ENCODE measurements at regions not wholly inside any gene's neighbourhood (a gene's known extent, or its start where the extent isn't known, plus 50 kb on each side); places are given as distances from the start of the nearest gene placed in this dataset.

DNA sequence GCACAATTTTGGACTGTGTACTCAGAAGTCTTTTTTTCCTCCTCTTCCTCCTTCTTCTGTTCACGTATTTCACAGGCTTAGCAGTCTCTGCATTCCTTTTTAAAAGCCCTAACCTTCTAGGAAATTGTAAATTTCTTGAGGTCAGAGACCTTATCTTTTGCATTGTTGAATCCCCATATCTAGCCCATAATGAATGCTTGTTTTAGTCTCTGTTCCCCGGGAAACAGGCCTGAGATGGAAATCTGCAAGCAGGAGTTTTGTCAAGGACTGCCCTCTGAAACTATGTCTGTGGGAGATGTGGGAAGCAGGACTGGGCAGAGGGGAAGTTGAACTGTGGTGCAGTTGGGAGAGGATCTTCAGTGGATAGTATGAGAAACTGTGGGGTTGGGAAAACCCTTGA is 272.2 kb upstream of the DAB1 start:
- DNase-seq = no peak

DNA sequence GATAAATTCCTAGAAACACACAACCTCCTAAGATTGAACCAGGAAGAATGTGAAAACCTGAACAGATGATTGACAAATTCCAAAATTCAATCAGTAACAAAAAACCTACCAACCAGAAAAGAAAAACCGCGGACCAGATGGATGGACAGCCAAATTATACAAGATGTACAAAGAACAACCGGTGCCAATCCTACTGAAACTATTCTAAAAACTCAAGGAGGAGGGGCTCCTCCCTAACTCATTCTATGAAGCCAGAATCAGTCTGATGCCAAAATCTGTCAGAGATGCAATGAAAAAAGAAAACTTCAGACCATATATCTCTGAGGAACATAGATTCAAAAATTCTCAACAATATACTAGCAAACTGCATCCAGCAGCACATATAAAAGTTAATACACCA is 262.4 kb upstream of the DAB1 start:
- no peak for DNase-seq

DNA sequence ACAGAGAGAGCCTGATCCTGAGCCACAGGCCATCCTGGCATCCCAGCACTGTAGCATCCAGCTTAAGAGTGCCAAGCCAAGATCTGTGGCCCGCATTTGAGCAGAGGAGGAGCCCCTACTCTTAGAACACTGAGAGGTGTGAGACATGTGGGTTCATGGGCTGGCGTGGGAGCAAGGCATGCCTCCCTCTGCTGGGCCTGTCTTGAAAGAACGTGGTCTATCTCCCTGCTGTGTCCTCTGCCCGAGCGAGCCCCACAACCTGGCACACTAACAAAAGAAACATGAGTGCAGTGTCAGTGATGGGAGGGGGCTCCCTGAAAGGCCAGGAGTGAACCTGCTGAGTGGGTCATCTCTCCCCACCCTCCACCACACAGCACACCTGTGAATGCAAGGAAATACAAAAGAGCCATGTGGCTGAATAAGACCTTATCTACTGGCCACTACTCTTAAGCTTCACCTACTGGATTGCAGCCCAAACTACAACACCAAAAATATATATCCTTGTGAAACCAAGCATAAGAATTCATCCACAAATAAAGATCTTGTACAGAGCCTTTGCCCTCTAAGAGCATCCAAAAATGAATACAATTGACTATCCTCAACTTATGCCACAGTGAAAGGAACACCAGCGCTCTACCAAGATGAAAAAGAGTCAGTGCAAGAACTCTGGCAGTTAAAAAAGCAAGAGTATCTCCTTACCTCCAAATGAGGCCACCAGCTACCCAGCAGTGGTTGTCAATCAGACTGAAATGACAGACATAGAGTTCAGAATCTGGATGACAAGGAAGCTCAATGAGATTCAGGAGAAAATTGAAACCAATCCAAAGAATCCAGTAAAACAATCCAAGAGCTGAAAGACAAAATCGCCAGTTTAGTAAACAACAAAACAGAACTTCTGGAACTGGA is 259.4 kb upstream of the DAB1 start:
- no peak for DNase-seq

DNA sequence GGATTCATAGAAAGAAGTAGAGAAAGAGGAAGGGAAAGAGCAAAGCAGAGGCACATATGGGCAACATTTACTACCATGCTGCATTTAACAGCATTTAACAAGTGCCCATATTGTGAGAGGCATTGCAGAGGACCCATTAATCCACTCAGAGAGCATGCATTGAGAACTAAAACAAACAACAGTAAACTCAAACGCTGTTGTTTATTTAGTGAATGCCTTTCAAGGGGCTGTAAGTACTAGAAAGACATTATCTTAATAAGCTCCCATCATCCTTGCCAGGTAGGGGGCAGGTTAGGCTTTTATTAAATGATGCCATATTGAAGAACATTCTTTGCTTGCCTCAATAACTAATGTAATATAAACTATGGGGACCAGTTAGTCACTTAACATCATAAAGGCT is 254.3 kb upstream of the DAB1 start:
- DNase-seq = no peak

DNA sequence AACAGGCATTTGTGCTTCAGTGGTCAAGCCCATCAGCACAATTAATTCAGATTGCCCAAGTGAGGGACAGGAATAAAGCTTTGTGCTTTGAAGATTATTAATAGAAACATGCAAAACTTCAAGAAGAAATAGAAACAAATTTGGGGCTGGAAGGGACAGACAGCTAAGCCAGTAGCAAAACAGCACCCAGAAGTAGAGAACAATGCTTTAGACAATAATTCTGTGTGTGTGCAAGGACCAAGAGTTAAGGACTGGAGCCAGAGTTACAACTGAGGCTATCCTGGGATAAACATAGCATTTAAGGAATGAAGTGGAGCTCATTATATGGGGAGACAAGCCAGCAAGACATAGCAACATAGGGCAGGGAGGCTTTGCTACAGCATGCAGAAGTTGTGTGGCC is 251.9 kb upstream of the DAB1 start:
- no peak for DNase-seq

DNA sequence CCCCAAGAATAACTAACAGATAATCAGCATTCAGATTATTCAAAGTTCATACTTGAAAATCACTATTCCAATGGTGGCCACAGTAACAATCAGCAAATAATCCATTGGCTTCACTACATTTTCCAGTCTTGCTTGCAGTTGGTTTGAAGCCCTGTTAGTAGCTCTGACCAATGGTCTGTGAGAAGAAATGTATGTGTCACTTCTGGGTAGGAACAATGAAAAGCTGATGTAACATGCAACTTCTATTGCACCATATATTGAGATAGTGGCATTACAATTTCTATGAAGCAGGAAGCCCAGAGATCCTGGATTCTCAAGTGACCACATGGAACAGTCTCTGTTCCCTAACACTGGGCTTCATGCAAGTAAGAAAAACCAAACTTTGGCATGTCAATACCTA is 250.9 kb upstream of the DAB1 start:
- no peak for DNase-seq

DNA sequence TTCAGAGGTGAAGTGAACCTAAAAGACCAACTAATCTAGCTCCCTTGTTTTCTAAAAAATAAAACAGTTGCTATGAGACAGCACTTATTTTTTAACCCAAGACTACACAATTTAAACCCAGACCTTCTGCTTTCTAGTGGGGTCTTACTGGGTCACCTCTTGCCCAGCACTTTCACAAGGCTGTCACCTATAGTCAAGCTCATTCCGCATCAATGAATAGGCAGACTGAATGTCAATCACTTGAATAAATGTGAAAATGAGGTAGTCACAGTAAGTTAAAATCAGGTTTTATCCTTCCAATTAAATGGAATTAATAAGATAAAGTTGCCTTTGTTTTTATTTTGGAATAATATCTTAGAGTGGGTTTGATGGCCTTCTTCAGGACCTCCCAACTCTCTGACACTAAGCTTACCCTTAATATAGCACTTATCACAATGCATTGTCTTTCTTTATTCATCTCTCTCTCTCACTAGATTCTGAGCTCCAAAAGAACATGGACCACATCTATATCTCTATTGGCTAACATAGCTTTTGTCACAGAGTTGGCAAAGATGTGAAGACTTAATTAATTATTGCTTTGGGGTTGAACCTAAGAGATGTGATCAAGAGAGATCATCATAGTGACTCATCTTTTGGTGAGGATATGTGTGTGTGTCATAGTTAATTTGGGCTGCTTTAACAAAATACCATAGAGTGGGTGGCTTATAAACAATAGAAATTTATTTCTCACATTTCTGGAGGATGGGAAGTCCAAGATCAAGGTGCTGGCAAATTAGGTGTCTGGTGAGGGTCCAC is 248.7 kb upstream of the DAB1 start:
- no peak for DNase-seq

DNA sequence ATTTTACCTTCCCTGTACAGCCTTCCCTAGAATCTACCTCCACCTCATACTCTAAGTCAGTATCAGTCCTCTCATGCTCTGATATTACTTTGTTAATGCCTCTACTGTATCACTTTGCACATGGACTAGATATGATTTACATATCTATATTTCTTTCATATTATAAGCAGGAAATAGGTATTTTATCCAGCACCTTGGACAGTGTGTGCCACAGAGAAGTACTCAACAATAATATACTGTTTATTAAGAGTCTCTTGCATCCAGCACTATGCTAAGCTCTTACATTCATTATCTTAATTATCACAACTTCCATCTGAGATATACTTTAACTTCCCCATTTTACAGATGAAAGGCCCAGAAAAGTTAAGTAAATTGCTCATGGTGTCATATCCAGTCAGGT is 247.9 kb upstream of the DAB1 start:
- DNase-seq = no peak

DNA sequence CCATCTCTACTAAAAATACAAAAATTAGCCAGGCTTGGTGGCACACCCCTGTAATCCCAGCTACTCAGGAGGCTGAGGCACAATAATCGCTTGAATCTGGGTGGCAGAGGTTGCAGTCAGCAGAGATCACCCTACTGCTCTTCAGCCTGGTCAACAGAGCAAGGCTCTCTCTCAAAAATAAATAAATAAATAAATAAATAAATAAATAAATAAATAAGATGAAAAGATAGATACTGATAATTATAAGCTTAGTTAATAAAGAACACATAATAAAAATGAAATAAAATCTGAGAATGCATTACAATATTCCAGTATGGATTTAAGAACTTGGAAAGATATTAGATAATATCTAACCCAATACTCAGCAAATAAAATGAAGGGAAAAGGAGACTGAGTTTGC is 235.9 kb upstream of the DAB1 start:
- no peak for DNase-seq

DNA sequence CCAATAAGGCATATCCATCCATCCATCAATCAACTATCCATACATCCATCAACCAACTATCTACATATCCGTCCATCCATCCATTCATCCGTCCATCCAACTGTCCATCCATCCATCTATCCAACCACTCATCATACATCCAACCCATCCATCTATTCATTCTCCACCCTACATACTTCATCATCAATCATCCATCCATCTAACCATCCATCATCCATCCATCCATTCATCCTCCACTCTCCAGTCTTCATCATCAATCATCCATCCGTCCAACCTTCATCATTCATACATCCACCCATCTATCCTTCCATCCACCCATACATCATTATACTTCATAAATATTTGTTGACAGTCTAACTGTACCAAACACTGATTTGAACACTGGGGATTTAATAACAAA is 231.3 kb upstream of the DAB1 start:
- no peak for DNase-seq

DNA sequence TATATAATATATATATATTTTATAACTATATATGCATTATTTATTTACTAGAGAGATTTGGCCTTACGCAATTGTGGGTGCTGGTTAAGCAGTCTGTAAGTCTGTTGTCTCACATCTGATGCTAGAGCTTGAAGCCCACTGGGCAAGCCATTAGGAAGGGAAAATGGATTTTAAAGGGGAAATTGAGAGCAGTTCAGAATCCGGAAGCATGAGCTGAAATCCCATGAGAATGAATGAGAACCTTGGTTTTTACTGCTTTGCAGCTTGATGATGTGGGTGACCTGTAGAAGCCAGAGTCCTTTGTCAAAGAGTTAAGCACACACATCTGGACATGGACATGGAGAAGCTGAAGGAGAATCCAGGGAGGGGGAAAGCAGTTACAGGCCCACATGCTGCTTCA is 220.8 kb upstream of the DAB1 start:
- DNase-seq = no peak

DNA sequence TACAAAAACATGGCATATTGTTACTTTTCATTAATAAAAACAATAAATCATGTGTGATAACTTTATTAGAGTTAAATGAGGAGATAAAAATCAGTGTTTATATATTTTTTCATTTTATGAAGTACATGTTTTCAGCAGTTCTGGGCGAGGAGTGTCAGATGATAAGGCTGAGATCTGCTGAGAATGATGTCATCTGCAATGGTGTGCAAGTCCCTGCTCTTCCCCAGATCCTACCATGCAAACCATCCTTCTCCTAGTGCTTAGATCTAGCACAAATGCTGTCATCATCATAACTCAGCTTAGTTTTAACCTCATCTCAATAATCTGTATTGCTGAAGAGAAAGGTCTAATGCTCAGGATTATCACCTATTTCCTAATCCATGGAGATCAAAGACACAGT is 214.4 kb upstream of the DAB1 start:
- DNase-seq = no peak

DNA sequence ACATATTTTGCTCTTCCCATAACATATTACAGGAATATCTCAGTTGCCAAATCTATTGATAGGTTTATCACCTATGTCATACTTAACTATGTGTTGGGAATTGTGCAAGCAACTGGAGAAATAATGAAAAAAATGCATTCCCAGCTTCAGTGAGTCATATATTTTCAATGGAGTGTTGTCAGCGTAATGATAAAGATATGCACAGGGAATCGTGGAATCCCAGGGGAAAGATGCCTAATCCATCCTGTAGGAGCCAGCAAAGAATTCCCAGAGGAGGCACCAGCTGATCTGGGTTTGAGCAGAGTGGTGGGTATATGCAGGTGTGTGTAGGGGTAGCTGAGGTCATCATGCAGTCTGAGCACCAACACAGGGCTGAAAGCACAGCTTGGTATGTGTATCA is 213.3 kb upstream of the DAB1 start:
- no peak for DNase-seq

DNA sequence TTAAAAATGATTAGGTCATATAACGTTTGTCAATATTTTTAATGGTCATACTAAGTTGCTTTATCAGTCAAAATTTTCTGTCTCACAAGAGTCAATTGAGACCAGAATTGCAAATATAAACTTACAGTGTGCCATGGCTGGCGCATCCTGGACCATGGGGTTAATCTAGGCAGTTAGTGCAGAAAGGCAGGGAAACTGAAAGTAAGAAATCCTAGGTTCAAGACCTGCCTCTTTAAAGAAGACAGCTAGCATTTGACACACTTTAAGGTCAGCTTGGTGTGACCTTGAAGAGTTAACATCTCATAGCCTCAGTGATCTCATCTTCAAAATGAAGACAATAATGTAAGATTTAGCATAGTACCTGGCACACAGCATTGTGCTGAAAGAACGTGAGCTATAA is 210.0 kb upstream of the DAB1 start:
- DNase-seq = no peak

DNA sequence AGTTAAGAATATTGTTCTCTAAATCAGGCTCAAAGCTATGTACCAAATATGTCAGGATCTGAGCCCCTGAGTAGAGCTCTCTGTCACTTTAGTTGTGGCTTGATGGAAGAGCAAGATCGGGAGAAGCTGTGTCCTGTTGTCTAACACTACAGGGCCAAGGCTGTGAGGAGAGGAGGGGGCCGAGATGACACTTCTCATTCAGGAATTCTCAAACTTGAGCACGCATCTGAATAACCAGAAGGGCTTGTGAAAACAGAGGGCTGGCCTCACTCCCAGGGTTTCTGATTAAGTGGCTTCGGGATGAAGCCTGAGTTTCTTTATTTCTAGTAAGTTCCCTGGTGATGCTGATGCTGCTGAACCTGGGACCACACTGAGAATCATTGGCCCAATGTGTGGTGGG is 209.2 kb upstream of the DAB1 start:
- DNase-seq = no peak

DNA sequence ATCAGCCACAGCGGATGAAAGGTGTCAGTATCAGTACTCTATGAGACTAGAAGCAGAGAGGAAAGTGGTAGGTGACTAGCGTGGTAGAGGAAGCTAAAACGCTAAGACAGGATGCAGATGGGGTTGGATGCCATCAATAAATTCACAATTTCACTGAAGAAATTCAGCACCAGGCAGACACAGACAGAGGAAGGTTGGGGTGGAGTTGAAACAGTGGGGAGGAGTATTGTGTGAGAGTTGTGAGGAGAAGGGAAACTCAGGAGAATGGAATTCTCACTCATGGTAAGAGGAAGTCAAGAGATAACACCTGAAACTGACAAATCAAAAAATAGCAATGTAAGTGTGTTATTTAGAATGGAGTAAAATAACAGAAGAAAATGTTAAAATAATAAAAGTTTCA is 208.5 kb upstream of the DAB1 start:
- DNase-seq = no peak

DNA sequence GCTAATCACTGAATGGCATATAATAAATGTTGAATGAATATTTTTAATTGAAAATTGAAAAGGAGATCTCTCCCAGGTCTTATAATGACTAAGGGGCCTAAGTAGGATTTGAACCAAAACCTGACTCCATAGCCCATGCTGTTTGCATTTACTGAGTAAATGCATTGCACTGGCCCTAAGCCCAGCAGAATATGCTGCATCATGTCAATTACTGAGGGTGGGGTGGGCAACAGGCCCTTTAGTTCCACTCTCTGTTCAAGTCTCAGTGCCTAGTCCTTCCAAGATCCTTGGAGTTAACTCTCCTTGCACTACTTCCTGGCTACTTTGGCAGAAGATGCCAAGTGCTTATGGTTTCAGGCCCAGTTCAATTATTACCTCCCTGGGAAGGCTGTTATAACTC is 203.8 kb upstream of the DAB1 start:
- DNase-seq = no peak

DNA sequence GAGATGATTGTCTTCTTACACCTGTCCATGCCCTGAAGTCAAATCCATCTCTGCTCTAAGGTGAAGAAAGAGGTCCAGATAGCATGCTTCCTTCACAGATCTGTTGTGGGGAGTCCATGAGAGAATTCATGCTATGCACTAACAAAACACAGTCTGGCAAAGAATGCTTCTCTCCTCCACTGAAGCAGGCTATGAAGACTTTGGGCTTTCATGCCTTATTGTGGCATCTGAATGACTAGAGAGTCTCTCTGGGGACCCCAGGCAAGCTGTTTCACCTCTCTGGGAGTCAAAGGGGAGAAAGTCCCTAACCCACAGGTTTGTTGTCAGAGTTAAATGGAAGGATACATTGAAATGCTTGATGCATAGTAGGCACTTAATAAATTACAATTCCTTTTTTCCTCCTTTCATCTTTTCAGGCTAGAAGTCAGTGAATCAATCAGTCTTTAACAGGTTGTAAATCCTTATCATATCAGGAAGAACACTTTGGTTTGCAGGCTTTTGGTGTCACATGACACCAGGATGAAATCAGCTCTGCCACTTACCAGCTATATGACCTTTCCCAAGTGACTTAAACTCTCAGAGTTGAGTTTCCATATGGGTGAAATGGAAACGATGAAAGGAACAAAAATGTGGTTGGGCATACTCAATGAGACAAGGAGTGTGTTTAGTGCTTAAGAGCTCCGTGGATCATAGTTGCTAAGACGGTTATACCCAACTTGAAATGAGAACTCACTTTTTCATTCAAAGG is 200.1 kb upstream of the DAB1 start:
- no peak for DNase-seq

DNA sequence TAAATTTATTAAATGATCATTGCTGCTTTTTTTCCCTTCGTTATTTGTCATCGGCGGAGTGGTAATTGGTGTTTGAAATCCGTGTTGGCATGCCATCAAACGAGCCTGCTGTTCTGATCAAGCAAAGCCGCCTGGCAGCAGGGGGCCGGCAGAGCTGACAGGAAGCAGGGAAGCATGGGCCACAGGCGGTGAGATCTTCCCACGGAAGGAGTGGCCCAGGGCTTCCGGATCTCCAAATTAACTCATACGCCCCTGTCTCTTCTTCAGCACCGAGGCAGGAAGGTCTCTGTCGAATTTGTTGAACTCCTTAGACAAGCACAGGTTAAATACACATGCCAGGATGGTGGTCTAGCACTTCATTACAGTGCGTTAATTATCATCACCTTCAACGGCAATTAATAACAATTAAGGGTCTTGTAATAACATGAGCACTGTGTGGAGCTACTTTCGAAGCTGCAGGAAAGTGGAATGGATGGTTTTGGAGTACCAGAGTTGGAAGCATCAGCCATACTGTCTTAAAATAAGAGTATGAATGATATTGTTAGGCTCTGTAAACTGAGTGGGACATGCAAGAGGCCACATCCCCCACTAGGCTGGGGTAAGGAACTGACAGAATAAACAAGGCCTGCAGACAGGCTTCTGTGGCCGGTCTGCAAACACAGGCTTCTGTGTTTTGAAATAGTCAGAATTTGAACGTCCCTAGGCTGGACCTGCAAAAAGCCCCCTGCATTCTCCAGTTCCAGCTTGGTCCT is 199.4 kb upstream of the DAB1 start:
- no peak for DNase-seq

DNA sequence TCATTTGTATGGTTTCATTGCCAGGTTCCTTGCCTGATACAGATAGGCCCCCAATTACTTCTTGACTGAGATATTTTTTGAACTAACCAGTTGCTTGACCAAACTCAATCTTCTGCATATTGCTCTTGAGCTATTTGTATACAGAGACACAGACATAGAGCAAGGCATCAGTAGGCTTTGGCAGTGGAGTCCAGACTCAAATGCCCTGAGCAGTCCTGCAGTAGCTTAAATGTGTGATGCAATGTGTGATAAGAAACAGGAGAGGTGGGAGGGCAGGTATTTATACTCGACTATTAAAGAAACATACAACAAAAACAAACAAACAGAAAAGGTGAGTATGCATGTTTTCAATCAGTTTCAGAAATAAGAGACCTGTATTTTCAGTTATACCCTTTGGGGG is 197.9 kb upstream of the DAB1 start:
- no peak for DNase-seq

DNA sequence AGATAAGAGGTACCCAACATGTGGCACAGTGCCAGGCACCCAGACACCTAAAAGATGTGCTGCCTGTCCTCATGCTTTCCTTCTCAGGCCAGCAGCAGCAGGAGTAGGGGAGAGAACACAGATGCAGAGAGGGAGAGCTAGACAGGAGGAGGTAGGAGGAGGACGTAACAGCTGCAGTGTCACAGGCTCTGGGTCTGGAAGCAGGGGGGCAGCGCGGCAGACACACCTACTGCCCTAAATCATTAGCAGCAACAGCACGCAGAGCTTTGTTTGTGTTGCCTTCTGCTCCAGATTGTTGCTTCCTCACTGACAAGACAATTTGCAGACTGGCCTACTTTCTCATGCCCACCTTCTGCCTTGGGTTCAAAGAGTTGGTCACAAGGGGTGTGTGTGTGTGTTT is 196.7 kb upstream of the DAB1 start:
- no peak for DNase-seq

DNA sequence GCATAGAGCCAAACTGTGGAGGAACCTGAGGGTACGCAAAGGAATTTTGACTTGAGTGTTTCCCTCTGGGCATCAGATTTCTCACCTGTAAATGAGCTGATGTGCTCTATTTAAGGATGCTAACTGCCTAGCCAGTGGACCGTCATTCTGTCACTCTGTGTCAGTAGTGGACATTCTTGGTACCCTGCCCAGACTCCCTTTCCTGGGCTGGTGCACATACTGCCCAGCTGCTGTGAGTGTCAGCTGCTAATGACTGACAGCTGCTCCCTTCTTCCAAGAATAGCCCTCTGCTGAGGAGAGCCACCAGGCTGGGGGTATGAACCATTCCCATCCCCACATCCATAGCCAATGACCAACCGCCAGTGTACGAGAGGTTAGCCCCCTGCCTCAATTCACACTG is 193.1 kb upstream of the DAB1 start:
- no peak for DNase-seq

DNA sequence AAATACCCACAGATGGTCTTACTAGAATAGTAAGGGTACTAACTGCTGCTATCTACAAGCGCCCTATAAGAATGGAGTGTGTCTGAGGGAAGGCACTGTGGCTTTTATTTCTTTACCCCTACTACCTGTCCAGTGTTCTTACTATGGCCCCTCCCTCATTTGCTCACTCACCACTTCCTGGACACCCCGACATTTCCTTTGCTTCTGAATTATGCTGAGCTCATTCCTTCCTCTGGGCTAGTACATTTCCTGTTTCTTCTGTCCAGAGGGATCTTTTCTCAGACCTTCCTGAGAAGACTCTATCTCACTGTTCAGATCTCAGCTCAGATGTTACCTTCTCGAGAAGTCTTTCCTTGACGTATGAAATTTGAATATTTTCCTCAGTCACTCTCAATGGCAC is 192.1 kb upstream of the DAB1 start:
- no peak for DNase-seq
